ENCODE measurements at regions not wholly inside any gene's neighbourhood (a gene's known extent, or its start where the extent isn't known, plus 50 kb on each side); places are given as distances from the start of the nearest gene placed in this dataset.

DNA sequence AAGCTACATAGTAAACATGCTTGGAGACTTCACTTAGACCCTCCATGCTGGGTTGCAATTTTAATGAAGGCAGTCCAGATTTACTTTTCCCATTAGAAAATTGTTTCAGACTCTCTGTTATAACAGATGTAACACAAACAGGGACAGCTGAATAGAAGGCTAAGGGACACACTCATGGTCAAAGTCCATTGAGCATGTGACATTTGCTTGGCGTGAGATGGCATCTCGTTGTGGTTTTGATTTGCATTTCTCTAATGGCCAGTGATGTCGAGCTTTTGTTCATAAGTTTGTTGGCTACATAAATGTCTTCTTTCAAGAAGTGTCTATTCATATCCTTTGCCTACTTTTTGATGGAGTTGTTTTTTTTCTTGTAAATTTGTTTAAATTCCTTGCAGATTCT lies 358.2 kb upstream of the CLNK start:
- no peaks in the 10 kb centered on the region for H3K4me1 ChIP-seq (ENCODE audit: control insufficient read depth, insufficient read depth, low read length)
- H3K36me3 ChIP-seq (ENCODE audit: control insufficient read depth in 2 of 2, insufficient read depth in 1 of 2, low read length in 2 of 2) = no peaks in the 10 kb centered on the region
- H3K27ac ChIP-seq (ENCODE audit: extremely low read depth, low read depth, low read length) = no peak overlapping the region
- no peaks in the 10 kb centered on the region for H3K9me3 ChIP-seq (ENCODE audit: control insufficient read depth, insufficient read depth, low read depth, low read length)
- ChIA-PET POLR2A (no interaction called here), CTCF (no interaction called here)
- H3K4me3 ChIP-seq (ENCODE audit: low read depth, low read length) = no peak overlapping the region
- TF ChIP-seq, protein P1, sequence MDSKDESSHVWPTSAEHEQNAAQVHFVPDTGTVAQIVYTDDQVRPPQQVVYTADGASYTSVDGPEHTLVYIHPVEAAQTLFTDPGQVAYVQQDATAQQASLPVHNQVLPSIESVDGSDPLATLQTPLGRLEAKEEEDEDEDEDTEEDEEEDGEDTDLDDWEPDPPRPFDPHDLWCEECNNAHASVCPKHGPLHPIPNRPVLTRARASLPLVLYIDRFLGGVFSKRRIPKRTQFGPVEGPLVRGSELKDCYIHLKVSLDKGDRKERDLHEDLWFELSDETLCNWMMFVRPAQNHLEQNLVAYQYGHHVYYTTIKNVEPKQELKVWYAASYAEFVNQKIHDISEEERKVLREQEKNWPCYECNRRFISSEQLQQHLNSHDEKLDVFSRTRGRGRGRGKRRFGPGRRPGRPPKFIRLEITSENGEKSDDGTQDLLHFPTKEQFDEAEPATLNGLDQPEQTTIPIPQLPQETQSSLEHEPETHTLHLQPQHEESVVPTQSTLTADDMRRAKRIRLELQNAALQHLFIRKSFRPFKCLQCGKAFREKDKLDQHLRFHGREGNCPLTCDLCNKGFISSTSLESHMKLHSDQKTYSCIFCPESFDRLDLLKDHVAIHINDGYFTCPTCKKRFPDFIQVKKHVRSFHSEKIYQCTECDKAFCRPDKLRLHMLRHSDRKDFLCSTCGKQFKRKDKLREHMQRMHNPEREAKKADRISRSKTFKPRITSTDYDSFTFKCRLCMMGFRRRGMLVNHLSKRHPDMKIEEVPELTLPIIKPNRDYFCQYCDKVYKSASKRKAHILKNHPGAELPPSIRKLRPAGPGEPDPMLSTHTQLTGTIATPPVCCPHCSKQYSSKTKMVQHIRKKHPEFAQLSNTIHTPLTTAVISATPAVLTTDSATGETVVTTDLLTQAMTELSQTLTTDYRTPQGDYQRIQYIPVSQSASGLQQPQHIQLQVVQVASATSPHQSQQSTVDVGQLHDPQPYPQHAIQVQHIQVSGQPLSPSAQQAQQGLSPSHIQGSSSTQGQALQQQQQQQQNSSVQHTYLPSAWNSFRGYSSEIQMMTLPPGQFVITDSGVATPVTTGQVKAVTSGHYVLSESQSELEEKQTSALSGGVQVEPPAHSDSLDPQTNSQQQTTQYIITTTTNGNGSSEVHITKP (tag by site-specific recombination; IDR thresholded peaks at IDR 0.05) = no peak
- TF ChIP-seq KLF1 (tag by site-specific recombination; IDR thresholded peaks at IDR 0.05) (no peak), ZNF561 (tag by site-specific recombination; IDR thresholded peaks at IDR 0.05; ENCODE audit: borderline replicate concordance) (no peak), ZBTB8A (tag by site-specific recombination; IDR thresholded peaks at IDR 0.05) (no peak), ZNF792 (tag by site-specific recombination; IDR thresholded peaks at IDR 0.05) (no peak), ZNF24 (tag by site-specific recombination; IDR thresholded peaks at IDR 0.05) (no peak), ZNF529 (tag by site-specific recombination; IDR thresholded peaks at IDR 0.05; ENCODE audit: insufficient replicate concordance) (no peak), ZEB2 (tag by site-specific recombination; IDR thresholded peaks at IDR 0.05) (no peak), ZNF2 (tag by site-specific recombination; IDR thresholded peaks at IDR 0.05) (no peak), ZNF624 (tag by site-specific recombination; IDR thresholded peaks at IDR 0.05) (no peak), ZNF341 (tag by site-specific recombination; IDR thresholded peaks at IDR 0.05; ENCODE audit: low read depth) (no peak), HOXA7 (CRISPR knock-in tag; IDR thresholded peaks at IDR 0.05; ENCODE audit: borderline replicate concordance) (no peak), ZNF843 (tag by site-specific recombination; IDR thresholded peaks at IDR 0.05) (no peak), ZNF155 (tag by site-specific recombination; IDR thresholded peaks at IDR 0.05) (no peak)
- TF ChIP-seq, protein P2, sequence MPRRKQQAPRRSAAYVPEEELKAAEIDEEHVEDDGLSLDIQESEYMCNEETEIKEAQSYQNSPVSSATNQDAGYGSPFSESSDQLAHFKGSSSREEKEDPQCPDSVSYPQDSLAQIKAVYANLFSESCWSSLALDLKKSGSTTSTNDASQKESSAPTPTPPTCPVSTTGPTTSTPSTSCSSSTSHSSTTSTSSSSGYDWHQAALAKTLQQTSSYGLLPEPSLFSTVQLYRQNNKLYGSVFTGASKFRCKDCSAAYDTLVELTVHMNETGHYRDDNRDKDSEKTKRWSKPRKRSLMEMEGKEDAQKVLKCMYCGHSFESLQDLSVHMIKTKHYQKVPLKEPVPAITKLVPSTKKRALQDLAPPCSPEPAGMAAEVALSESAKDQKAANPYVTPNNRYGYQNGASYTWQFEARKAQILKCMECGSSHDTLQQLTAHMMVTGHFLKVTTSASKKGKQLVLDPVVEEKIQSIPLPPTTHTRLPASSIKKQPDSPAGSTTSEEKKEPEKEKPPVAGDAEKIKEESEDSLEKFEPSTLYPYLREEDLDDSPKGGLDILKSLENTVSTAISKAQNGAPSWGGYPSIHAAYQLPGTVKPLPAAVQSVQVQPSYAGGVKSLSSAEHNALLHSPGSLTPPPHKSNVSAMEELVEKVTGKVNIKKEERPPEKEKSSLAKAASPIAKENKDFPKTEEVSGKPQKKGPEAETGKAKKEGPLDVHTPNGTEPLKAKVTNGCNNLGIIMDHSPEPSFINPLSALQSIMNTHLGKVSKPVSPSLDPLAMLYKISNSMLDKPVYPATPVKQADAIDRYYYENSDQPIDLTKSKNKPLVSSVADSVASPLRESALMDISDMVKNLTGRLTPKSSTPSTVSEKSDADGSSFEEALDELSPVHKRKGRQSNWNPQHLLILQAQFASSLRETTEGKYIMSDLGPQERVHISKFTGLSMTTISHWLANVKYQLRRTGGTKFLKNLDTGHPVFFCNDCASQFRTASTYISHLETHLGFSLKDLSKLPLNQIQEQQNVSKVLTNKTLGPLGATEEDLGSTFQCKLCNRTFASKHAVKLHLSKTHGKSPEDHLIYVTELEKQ (tag by site-specific recombination; IDR thresholded peaks at IDR 0.05; ENCODE audit: borderline replicate concordance) = no peak
- TF ChIP-seq, protein P3, sequence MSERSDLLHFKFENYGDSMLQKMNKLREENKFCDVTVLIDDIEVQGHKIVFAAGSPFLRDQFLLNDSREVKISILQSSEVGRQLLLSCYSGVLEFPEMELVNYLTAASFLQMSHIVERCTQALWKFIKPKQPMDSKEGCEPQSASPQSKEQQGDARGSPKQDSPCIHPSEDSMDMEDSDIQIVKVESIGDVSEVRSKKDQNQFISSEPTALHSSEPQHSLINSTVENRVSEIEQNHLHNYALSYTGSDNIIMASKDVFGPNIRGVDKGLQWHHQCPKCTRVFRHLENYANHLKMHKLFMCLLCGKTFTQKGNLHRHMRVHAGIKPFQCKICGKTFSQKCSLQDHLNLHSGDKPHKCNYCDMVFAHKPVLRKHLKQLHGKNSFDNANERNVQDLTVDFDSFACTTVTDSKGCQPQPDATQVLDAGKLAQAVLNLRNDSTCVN (tag by site-specific recombination; optimal IDR thresholded peaks at IDR 0.05) = no peak
- TF ChIP-seq, protein P4, sequence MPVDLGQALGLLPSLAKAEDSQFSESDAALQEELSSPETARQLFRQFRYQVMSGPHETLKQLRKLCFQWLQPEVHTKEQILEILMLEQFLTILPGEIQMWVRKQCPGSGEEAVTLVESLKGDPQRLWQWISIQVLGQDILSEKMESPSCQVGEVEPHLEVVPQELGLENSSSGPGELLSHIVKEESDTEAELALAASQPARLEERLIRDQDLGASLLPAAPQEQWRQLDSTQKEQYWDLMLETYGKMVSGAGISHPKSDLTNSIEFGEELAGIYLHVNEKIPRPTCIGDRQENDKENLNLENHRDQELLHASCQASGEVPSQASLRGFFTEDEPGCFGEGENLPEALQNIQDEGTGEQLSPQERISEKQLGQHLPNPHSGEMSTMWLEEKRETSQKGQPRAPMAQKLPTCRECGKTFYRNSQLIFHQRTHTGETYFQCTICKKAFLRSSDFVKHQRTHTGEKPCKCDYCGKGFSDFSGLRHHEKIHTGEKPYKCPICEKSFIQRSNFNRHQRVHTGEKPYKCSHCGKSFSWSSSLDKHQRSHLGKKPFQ (tag by site-specific recombination; IDR thresholded peaks at IDR 0.05) = no peak
